Astrocyte of the spinal cord (primary cell): ENCODE measurements at regions not wholly inside any gene's neighbourhood (a gene's known extent, or its start where the extent isn't known, plus 50 kb on each side); places are given as distances from the start of the nearest gene placed in this dataset.
A peak's percentile ranks its signal among the peaks of the same experiment; 100 is the strongest.

Experiments used
- DNase-seq: peaks from one replicate; pipeline ENCODE4 v3.0.0; 2011; ENCODE audit warnings: low read depth, low spot score
- H3K4me3 ChIP-seq: 2 replicates; pipeline ENCODE4 v1.5.1; 2011; ENCODE audit warnings: low read depth, mild to moderate bottlenecking, low read length, moderate library complexity
- CTCF ChIP-seq: IDR thresholded peaks from 2 replicates; pipeline ENCODE4 v1.5.1; 2012; ENCODE audit warnings: low read depth, mild to moderate bottlenecking, low read length, inconsistent platforms
- in situ Hi-C: cut with HindIII; loops from 2 replicates; pipeline ENCODE4 v1.10.0; 2017; ENCODE audit warnings: low sequenced_read_pairs

DNA sequence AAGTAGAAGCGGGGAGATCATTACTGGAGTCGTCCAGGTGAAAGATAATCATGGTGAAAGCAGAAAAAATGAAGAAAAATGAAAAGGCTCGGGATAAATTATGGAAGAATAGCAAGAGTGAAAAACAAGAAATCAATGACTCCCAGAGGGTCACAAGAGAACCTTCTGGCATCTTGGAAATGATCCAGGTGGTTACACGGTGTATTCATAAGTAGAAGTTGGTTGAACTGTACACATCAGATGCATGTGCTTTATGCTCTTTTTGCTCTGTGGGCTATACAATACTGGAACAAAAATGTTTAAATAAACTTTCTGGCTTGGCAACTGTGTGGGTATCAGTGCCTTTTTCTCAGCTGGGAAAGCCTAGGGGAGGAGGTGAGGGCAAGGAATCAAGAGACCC lies 348.9 kb downstream of the RND3 start:
- no peak overlapping the region for H3K4me3 ChIP-seq
- no peak for DNase-seq
- TF ChIP-seq CTCF: no peak
- in situ Hi-C loops: no loop called here

- in situ Hi-C loops: no loop called here
- no peak overlapping the region for H3K4me3 ChIP-seq
- no peak for DNase-seq
- no peak for TF ChIP-seq CTCF
Observed at GRCh38 chr2:150137338-150138069, 350.0 kb downstream of the RND3 start.

DNA sequence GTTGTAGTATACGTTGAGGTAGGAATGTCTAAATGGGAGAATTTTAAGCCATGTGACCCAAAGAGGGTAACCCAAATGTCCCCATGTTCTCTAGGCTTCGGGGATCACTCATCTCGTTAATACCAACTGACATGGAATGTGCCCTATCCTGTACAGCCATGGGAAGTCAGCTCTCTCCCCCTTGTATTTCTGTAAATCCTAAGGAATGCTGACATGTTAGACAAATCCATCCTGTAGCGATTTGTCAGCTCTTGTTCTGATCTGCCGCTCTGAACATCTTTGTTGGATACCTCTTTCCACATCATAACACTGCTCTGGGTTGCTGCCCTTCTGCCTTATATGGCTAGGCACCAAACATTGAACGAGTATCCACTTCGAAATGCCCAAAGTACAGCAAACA lies 350.6 kb downstream of the RND3 start:
- no peak for DNase-seq
- TF ChIP-seq CTCF: no peak
- no peak overlapping the region for H3K4me3 ChIP-seq
- in situ Hi-C loops: no loop called here

DNA sequence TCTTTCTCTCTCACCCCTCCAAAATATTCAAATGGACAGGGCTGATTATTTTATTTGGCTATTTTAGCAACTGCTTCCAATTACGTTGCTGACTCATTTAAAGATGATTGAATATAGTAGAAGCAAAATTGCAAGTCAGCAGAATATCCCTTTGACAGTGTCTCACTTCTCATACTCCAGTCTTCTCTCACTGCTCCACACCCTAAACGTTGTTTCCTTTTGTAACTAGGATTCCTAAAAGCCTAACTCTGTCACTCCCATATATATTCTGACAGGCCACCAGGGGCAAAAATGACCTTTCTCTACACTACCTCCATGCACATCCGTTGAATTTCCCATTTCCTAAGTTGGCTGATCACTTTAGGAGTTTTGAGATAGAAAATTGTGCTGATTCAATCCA lies 351.1 kb downstream of the RND3 start:
- TF ChIP-seq CTCF: no peak
- in situ Hi-C loops: no loop called here
- DNase-seq: no peak
- no peak overlapping the region for H3K4me3 ChIP-seq

GRCh38 chr2:150135223-150135883 lies 352.1 kb downstream of the RND3 start:
- TF ChIP-seq CTCF: no peak
- DNase-seq: no peak
- no peak overlapping the region for H3K4me3 ChIP-seq
- in situ Hi-C loops: no loop called here

GRCh38 chr2:150134223-150134857 lies 353.1 kb downstream of the RND3 start:
- in situ Hi-C loops: no loop called here
- TF ChIP-seq CTCF: no peak
- DNase-seq: peak; percentile 58
- H3K4me3 ChIP-seq: no peak overlapping the region
